HCT116 (cell line): ENCODE measurements at regions not wholly inside any gene's neighbourhood (a gene's known extent, or its start where the extent isn't known, plus 50 kb on each side); places are given as distances from the start of the nearest gene placed in this dataset.

Source experiments
- CTCF ChIP-seq, 3 experiments: fragments of 200-600 bp in 1 of 3; sonication (generic) in 1 of 3; IDR thresholded peaks in 2 of 3; conservative IDR thresholded peaks in 1 of 3; 2 replicates each; pipeline ENCODE4 v1.5.1; 2012 to 2017; ENCODE audit warnings: low read depth in 2 of 3, low read length in 2 of 3, antibody characterized with exemption in 1 of 3, borderline replicate concordance in 1 of 3, control low read depth in 1 of 3, mild to moderate bottlenecking in 1 of 3, mixed read lengths in 1 of 3, mixed run types in 1 of 3, moderate library complexity in 1 of 3; ENCODE audit not compliant: insufficient read depth in 1 of 3
- EGR1 ChIP-seq: IDR thresholded peaks from 2 replicates; pipeline ENCODE4 v1.6.1; 2012; ENCODE audit warnings: low read depth
- FOSL1 ChIP-seq: IDR thresholded peaks from 2 replicates; pipeline ENCODE4 v1.6.1; 2012; ENCODE audit warnings: low read depth
- POLR2A ChIP-seq: IDR thresholded peaks from 2 replicates; pipeline ENCODE4 v1.7.0; 2011; ENCODE audit warnings: borderline replicate concordance; ENCODE audit not compliant: insufficient read depth, insufficient read length; ENCODE audit errors: extremely low read depth
- POLR2AphosphoS5 ChIP-seq: IDR thresholded peaks from 2 replicates; pipeline ENCODE4 v1.6.1; 2011; ENCODE audit warnings: mild to moderate bottlenecking, low read depth, low read length, moderate library complexity
- RAD21 ChIP-seq: IDR thresholded peaks from 2 replicates; pipeline ENCODE4 v1.6.1; 2012; ENCODE audit warnings: low read depth, mild to moderate bottlenecking
- SP1 ChIP-seq: IDR thresholded peaks from 2 replicates; pipeline ENCODE4 v1.6.1; 2012; ENCODE audit warnings: low read depth
- YY1 ChIP-seq: IDR thresholded peaks from 2 replicates; pipeline ENCODE4 v1.6.1; 2011; ENCODE audit warnings: low read length, low read depth, moderate library complexity, mild to moderate bottlenecking; ENCODE audit not compliant: insufficient replicate concordance; ENCODE audit errors: extremely low read depth
- ZNF274 ChIP-seq: fragments of 200-500 bp; sonication (Bioruptor generic); IDR thresholded peaks from 2 replicates; pipeline ENCODE4 v1.6.1; 2014; ENCODE audit warnings: mild to moderate bottlenecking, low read depth, low read length, inconsistent platforms
- TF ChIP-seq, protein P1 (sequence below): IDR thresholded peaks from 2 replicates; pipeline ENCODE4 v1.6.1; 2012; ENCODE audit warnings: low read depth
- TF ChIP-seq, protein P2 (sequence below): IDR thresholded peaks from 2 replicates; pipeline ENCODE4 v1.6.1; 2012

DNA sequence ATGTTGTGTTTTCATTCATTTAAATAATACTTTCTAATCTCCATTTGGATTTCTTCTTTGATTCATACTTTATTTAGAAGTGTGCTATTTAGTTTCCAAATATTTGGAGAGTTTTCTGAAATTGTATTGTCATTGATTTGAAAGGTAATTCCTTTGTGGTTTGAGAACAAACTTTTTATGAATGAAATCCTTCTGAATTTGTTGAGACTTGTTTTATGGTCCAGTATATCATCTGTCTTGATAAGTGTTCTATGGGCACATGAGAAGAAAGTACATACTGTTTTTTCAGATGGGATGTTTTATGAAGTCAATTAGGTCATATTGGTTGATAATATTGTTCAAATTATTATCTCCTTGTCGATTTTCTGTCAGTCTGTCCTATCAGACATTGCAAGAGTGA lies 953.8 kb downstream of the NR2F1-AS1 start:
- TF ChIP-seq CTCF (IDR thresholded peaks at IDR 0.05 in 2 of 3, conservative IDR thresholded peaks at IDR 0.05 in 1 of 3; ENCODE audit: borderline replicate concordance in 1 of 3, insufficient read depth in 1 of 3, low read depth in 2 of 3, low read length in 2 of 3), result no peak
- no peak for TF ChIP-seq ZNF274
- TF ChIP-seq, protein P1, sequence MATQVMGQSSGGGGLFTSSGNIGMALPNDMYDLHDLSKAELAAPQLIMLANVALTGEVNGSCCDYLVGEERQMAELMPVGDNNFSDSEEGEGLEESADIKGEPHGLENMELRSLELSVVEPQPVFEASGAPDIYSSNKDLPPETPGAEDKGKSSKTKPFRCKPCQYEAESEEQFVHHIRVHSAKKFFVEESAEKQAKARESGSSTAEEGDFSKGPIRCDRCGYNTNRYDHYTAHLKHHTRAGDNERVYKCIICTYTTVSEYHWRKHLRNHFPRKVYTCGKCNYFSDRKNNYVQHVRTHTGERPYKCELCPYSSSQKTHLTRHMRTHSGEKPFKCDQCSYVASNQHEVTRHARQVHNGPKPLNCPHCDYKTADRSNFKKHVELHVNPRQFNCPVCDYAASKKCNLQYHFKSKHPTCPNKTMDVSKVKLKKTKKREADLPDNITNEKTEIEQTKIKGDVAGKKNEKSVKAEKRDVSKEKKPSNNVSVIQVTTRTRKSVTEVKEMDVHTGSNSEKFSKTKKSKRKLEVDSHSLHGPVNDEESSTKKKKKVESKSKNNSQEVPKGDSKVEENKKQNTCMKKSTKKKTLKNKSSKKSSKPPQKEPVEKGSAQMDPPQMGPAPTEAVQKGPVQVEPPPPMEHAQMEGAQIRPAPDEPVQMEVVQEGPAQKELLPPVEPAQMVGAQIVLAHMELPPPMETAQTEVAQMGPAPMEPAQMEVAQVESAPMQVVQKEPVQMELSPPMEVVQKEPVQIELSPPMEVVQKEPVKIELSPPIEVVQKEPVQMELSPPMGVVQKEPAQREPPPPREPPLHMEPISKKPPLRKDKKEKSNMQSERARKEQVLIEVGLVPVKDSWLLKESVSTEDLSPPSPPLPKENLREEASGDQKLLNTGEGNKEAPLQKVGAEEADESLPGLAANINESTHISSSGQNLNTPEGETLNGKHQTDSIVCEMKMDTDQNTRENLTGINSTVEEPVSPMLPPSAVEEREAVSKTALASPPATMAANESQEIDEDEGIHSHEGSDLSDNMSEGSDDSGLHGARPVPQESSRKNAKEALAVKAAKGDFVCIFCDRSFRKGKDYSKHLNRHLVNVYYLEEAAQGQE, result no peak
- TF ChIP-seq EGR1, result no peak
- TF ChIP-seq POLR2A, result no peak
- no peak for TF ChIP-seq FOSL1
- TF ChIP-seq POLR2AphosphoS5, result no peak
- no peak for TF ChIP-seq RAD21
- TF ChIP-seq SP1, result no peak
- no peak for TF ChIP-seq YY1
- TF ChIP-seq, protein P2, sequence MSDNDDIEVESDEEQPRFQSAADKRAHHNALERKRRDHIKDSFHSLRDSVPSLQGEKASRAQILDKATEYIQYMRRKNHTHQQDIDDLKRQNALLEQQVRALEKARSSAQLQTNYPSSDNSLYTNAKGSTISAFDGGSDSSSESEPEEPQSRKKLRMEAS, result no peak
